Hematopoietic multipotent progenitor cell (in vitro differentiated cells): ENCODE measurements at regions not wholly inside any gene's neighbourhood (a gene's known extent, or its start where the extent isn't known, plus 50 kb on each side); places are given as distances from the start of the nearest gene placed in this dataset.
A peak's percentile ranks its signal among the peaks of the same experiment; 100 is the strongest.

ENCODE experiments used
- DNase-seq, 3 donors: peaks; one replicate each; pipeline ENCODE4 v3.0.0-alpha.2; 2011 to 2015; ENCODE audit warnings: low read depth in 2 of 3, low spot score in 2 of 3

- DNase-seq = no peak
Observed at GRCh38 chr1:173128742-173129141, 78.0 kb upstream of the TNFSF18 start.

GRCh38 chr1:173127369-173128307 is 76.9 kb upstream of the TNFSF18 start:
- DNase-seq = no peak

- DNase-seq = no peak
Observed at GRCh38 chr1:173126421-173126820, 75.7 kb upstream of the TNFSF18 start.

- DNase-seq = peak in 2 of 3 donors; percentile 26 to 74
Observed at GRCh38 chr1:173122958-173123852, 72.5 kb upstream of the TNFSF18 start.

- DNase-seq = no peak
Observed at GRCh38 chr1:173122344-173122935, 71.7 kb upstream of the TNFSF18 start.

- DNase-seq = no peak
Observed at GRCh38 chr1:173118404-173118803, 67.7 kb upstream of the TNFSF18 start.

GRCh38 chr1:173117761-173118160 is 67.0 kb upstream of the TNFSF18 start:
- no peak for DNase-seq

GRCh38 chr1:173117108-173117633 is 66.4 kb upstream of the TNFSF18 start:
- DNase-seq = no peak

- no peak for DNase-seq
Observed at GRCh38 chr1:173114346-173114745, 63.6 kb upstream of the TNFSF18 start.

GRCh38 chr1:173113015-173113741 is 62.4 kb upstream of the TNFSF18 start:
- no peak for DNase-seq

GRCh38 chr1:173112129-173112528 is 61.4 kb upstream of the TNFSF18 start:
- DNase-seq = peak in 1 of 3 donors; percentile 33

GRCh38 chr1:173107696-173108095 is 57.0 kb upstream of the TNFSF18 start:
- DNase-seq = no peak

- no peak for DNase-seq
Observed at GRCh38 chr1:173103006-173103405, 52.3 kb upstream of the TNFSF18 start.

- DNase-seq = no peak
Observed at GRCh38 chr1:173101589-173101988, 50.8 kb upstream of the TNFSF18 start.

GRCh38 chr1:173100476-173101107 is 49.9 kb upstream of the TNFSF18 start:
- no peak for DNase-seq
